Spleen (tissue), 11 donors: ENCODE measurements at regions not wholly inside any gene's neighbourhood (a gene's known extent, or its start where the extent isn't known, plus 50 kb on each side); places are given as distances from the start of the nearest gene placed in this dataset.

ENCODE experiments used
- DNase-seq: peaks from one replicate; pipeline ENCODE4 v3.0.0-alpha.2; 2020
- H3K27ac ChIP-seq, 8 donors: fragments of 200-600 bp; sonication (generic) in 7 of 8; 1 replicate in 4 of 8; 2 replicates in 4 of 8; pipeline versions ENCODE4 v1.5.0 to v1.8.0; 2016 to 2021; ENCODE audit warnings: inconsistent platforms in 4 of 8, mild to moderate bottlenecking in 4 of 8, moderate library complexity in 1 of 8
- H3K27me3 ChIP-seq, 7 donors: fragments of 200-600 bp; sonication (generic) in 6 of 7; replicated peaks in 1 of 7; 1 replicate in 4 of 7; 2 replicates in 3 of 7; pipeline versions ENCODE4 v1.5.0 to v1.8.0; 2016 to 2021; ENCODE audit warnings: inconsistent platforms in 3 of 7, mild to moderate bottlenecking in 1 of 7
- H3K36me3 ChIP-seq, 6 donors: fragments of 200-600 bp; sonication (generic) in 5 of 6; 1 replicate in 4 of 6; 2 replicates in 2 of 6; pipeline versions ENCODE4 v1.5.0 to v1.8.0; 2016 to 2021; ENCODE audit warnings: inconsistent platforms in 2 of 6
- H3K4me1 ChIP-seq, 6 donors: fragments of 200-600 bp; sonication (generic) in 5 of 6; 1 replicate in 3 of 6; 2 replicates in 3 of 6; pipeline versions ENCODE4 v1.5.0 to v1.8.0; 2016 to 2021; ENCODE audit warnings: inconsistent platforms in 3 of 6
- H3K4me3 ChIP-seq, 8 donors: fragments of 200-600 bp; sonication (generic) in 7 of 8; 1 replicate in 4 of 8; 2 replicates in 4 of 8; pipeline versions ENCODE4 v1.5.0 to v1.8.0; 2016 to 2021; ENCODE audit warnings: inconsistent platforms in 4 of 8, mild to moderate bottlenecking in 4 of 8, moderate library complexity in 2 of 8
- H3K9me3 ChIP-seq, 8 donors: fragments of 200-600 bp; sonication (generic) in 7 of 8; 1 replicate in 4 of 8; 2 replicates in 4 of 8; pipeline versions ENCODE4 v1.5.0 to v1.8.0; 2016 to 2021; ENCODE audit warnings: inconsistent platforms in 4 of 8
- POLR2A ChIP-seq, 3 donors: fragments of 450-650 bp; IDR thresholded peaks; one replicate each; pipeline ENCODE4 v1.5.1; 2017; ENCODE audit warnings: antibody characterized with exemption in 3 of 3, mild to moderate bottlenecking in 1 of 3
- POLR2AphosphoS5 ChIP-seq, 3 donors: sonication (generic); formaldehyde crosslinking; IDR thresholded peaks; one replicate each; pipeline ENCODE4 v1.5.1; 2017; ENCODE audit warnings: antibody characterized with exemption in 3 of 3
- WGBS, 5 donors: extraction: QIAGEN DNeasy Blood & Tissue Kit in 3 of 5; methylation state at CpG; one replicate each; pipeline versions ENCODE4 v1.1.5 to v1.1.7; 2013 to 2018; 5-methylcytosine and 5-hydroxymethylcytosine counted together
- intact Hi-C: fragments of 100-400 bp; cut with DNase I; formaldehyde crosslinking; loops from one replicate; pipeline ENCODE4 v1.15.0; 2023; ENCODE audit warnings: low total_unique reads
- TF ChIP-seq, protein P1 (sequence below), 11 experiments: fragments of 200-600 bp in 7 of 11; fragments of 450-650 bp in 4 of 11; sonication (generic) in 4 of 11; IDR thresholded peaks in 8 of 11; conservative IDR thresholded peaks in 3 of 11; 1 replicate in 7 of 11; 2 replicates in 4 of 11; pipeline versions ENCODE4 v1.4.0 to v1.8.0; 2016 to 2021; ENCODE audit warnings: antibody characterized with exemption in 11 of 11, inconsistent platforms in 4 of 11, mild to moderate bottlenecking in 1 of 11
- donor health status: healthy with polysubstance abuse.
- donor health status: DM: no; HTN: no; CAD: no; lungs with moderate emphysema.
- donor health status: DM: no; HTN: no; CAD: no.
- donor health status: Bipolar disorder and iron deficiency.
- donor health status: healthy.
- donor health status: DM: no; HTN: no; CAD: no.
- donor health status: DM: yes; HTN: yes; CAD: no.

DNA sequence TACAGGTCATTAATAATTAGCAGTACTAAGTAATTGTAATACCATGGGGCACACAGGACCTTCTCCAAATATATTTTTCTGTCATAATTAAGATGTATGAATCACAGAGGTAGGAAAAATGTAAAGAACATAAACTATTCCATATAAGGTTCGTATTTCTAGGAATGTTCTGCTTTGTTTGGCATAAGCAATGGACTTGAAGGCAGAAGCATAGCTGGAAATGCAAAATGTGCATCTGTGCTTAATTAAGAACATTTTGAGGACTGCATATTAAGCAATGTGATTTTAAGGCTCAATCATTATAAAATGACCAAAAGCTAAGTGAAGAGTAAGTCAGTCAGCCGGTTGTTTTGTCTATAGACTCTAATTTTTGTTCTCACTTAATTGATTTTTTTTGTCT, 123.2 kb downstream of the RBM43 start:
- intact Hi-C loops = no loop called here
- no peaks in the 10 kb centered on the region for H3K27me3 ChIP-seq
- no peaks in the 10 kb centered on the region for H3K9me3 ChIP-seq
- TF ChIP-seq POLR2AphosphoS5 (IDR thresholded peaks at IDR 0.05) (no peak), POLR2A (IDR thresholded peaks at IDR 0.05) (no peak)
- TF ChIP-seq, protein P1, sequence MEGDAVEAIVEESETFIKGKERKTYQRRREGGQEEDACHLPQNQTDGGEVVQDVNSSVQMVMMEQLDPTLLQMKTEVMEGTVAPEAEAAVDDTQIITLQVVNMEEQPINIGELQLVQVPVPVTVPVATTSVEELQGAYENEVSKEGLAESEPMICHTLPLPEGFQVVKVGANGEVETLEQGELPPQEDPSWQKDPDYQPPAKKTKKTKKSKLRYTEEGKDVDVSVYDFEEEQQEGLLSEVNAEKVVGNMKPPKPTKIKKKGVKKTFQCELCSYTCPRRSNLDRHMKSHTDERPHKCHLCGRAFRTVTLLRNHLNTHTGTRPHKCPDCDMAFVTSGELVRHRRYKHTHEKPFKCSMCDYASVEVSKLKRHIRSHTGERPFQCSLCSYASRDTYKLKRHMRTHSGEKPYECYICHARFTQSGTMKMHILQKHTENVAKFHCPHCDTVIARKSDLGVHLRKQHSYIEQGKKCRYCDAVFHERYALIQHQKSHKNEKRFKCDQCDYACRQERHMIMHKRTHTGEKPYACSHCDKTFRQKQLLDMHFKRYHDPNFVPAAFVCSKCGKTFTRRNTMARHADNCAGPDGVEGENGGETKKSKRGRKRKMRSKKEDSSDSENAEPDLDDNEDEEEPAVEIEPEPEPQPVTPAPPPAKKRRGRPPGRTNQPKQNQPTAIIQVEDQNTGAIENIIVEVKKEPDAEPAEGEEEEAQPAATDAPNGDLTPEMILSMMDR (IDR thresholded peaks at IDR 0.05 in 8 of 11, conservative IDR thresholded peaks at IDR 0.05 in 3 of 11) = no peak
- DNase-seq = no peak
- no peak overlapping the region for H3K4me3 ChIP-seq
- no peak overlapping the region for H3K27ac ChIP-seq
- no peaks in the 10 kb centered on the region for H3K4me1 ChIP-seq
- 76 to 88% (median 82%) methylated on average over 2 of the region's 2 CpGs for WGBS, 5 donors
- no peaks in the 10 kb centered on the region for H3K36me3 ChIP-seq

DNA sequence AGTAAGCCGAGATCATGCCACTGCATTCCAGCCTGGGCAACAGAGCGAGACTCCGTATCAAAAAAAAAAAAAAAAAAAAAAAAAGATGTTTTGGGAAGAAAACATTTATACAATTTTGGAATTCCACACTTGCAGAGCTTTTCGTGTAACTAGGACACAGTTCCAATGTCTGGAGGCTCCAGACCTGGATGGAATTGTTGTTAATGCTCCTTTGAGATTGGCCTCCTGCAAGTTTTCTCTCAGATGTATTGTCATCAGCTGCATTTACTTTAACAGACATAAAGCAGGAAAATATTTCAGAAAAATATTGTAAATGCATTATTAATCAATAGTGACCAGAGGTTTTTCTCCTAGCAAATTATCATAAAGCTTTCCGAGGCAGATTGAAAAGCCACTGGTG, 124.1 kb downstream of the RBM43 start:
- TF ChIP-seq POLR2A (IDR thresholded peaks at IDR 0.05) (no peak), POLR2AphosphoS5 (IDR thresholded peaks at IDR 0.05) (no peak)
- TF ChIP-seq, protein P1 (IDR thresholded peaks at IDR 0.05 in 8 of 11, conservative IDR thresholded peaks at IDR 0.05 in 3 of 11) = no peak
- H3K4me1 ChIP-seq = no peaks in the 10 kb centered on the region
- H3K27ac ChIP-seq = no peak overlapping the region
- no peaks in the 10 kb centered on the region for H3K9me3 ChIP-seq
- no peak overlapping the region for H3K4me3 ChIP-seq
- no peaks in the 10 kb centered on the region for H3K36me3 ChIP-seq
- no peaks in the 10 kb centered on the region for H3K27me3 ChIP-seq
- DNase-seq = no peak
- intact Hi-C loops = no loop called here
- WGBS, 5 donors = 64 to 84% (median 79%) methylated on average over 5 of the region's 5 CpGs

DNA sequence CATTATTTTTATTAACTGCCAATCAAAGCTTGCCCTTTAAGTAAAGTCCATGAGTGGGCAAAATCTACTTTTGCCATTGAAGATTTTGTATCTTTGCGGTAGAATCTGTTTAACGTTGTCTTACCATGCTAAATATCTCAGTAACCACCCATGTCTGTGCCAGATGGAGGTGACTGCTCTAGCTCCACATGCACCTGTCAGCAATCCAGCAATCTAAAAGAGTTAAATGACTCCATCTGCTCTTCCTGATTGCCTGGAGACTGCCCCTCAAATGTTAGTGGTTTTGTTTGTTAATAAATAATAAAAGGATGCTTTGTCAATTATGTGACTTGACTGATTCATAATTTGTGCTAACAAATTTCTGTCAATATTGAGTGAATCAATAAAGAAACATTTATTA, 141.7 kb downstream of the RBM43 start:
- no peak for DNase-seq
- intact Hi-C loops = no loop called here
- TF ChIP-seq, protein P1 (IDR thresholded peaks at IDR 0.05 in 8 of 11, conservative IDR thresholded peaks at IDR 0.05 in 3 of 11) = no peak
- TF ChIP-seq POLR2AphosphoS5 (IDR thresholded peaks at IDR 0.05) (no peak), POLR2A (IDR thresholded peaks at IDR 0.05) (no peak)
- no peaks in the 10 kb centered on the region for H3K36me3 ChIP-seq
- H3K27me3 ChIP-seq = no peaks in the 10 kb centered on the region
- WGBS, 5 donors = 91 to 96% (median 95%) methylated on average over 2 of the region's 2 CpGs
- no peak overlapping the region for H3K4me3 ChIP-seq
- H3K4me1 ChIP-seq = no peaks in the 10 kb centered on the region
- no peak overlapping the region for H3K27ac ChIP-seq
- H3K9me3 ChIP-seq = peaks cover 0 to 14% (median 5%) of the 10 kb centered on the region in 8 donors

DNA sequence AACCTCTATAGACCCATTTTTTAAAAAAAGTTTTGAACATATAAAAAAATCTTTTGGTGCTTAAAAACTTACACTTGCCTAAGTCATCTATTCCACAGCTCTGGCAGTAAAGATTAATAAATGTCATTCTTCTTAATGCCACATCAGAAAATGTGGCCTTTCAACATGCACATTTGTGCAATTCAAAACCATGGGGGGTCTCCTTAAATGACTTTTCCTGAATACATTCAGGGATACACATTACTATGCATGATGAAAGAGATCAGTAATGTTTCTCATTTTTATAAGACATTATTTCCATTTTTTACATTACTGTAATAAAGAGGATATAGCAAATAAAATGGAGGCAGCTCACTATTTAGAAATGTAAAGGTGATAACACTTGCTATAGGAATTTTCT, 142.3 kb downstream of the RBM43 start:
- intact Hi-C loops = no loop called here
- DNase-seq = no peak
- peaks cover 0 to 14% (median 5%) of the 10 kb centered on the region in 8 donors for H3K9me3 ChIP-seq
- H3K27ac ChIP-seq = no peak overlapping the region
- no peak overlapping the region for H3K4me3 ChIP-seq
- H3K36me3 ChIP-seq = no peaks in the 10 kb centered on the region
- no peaks in the 10 kb centered on the region for H3K27me3 ChIP-seq
- TF ChIP-seq POLR2AphosphoS5 (IDR thresholded peaks at IDR 0.05) (no peak), POLR2A (IDR thresholded peaks at IDR 0.05) (no peak)
- TF ChIP-seq, protein P1 (IDR thresholded peaks at IDR 0.05 in 8 of 11, conservative IDR thresholded peaks at IDR 0.05 in 3 of 11) = no peak
- no peaks in the 10 kb centered on the region for H3K4me1 ChIP-seq
